HG02623 (cell line): ENCODE measurements at regions not wholly inside any gene's neighbourhood (a gene's known extent, or its start where the extent isn't known, plus 50 kb on each side); places are given as distances from the start of the nearest gene placed in this dataset.

Experiments
- ATAC-seq: cut with Tn5 transposase; IDR thresholded peaks from one replicate; pipeline ENCODE4 v1.9.1; 2021; ENCODE audit warnings: moderate library complexity; ENCODE audit not compliant: unreplicated experiment

GRCh38 chr4:133245226-133245625 lies 96.1 kb downstream of the PCDH10 start:
- ATAC-seq: no peak
